T-helper 2 cell treated with Interferon-gamma antibody and Interleukin-4, amounts not matched to agents 5 μg/mL and 100 μg/mL, for 36 hours (primary cell): ENCODE measurements at regions not wholly inside any gene's neighbourhood (a gene's known extent, or its start where the extent isn't known, plus 50 kb on each side); places are given as distances from the start of the nearest gene placed in this dataset.

Experiments used
- DNase-seq: peaks from one replicate; pipeline ENCODE4 v3.0.0; 2021; ENCODE audit warnings: low spot score
- H3K27ac Mint-ChIP-seq: one replicate; pipeline ENCODE4 v1.8.0; 2021; ENCODE audit warnings: mild to moderate bottlenecking, mixed read lengths
- H3K27me3 Mint-ChIP-seq: one replicate; pipeline ENCODE4 v1.8.0; 2021; ENCODE audit warnings: low read depth, mixed read lengths
- H3K36me3 Mint-ChIP-seq: one replicate; pipeline ENCODE4 v1.8.0; 2021; ENCODE audit warnings: low read depth, mixed read lengths
- H3K4me1 Mint-ChIP-seq: one replicate; pipeline ENCODE4 v1.8.0; 2021; ENCODE audit warnings: low read depth, mixed read lengths
- H3K4me3 Mint-ChIP-seq: one replicate; pipeline ENCODE4 v1.8.0; 2022; ENCODE audit warnings: mild to moderate bottlenecking, moderate library complexity, mixed read lengths
- H3K9me3 Mint-ChIP-seq: one replicate; pipeline ENCODE4 v1.8.0; 2021; ENCODE audit warnings: mixed read lengths

DNA sequence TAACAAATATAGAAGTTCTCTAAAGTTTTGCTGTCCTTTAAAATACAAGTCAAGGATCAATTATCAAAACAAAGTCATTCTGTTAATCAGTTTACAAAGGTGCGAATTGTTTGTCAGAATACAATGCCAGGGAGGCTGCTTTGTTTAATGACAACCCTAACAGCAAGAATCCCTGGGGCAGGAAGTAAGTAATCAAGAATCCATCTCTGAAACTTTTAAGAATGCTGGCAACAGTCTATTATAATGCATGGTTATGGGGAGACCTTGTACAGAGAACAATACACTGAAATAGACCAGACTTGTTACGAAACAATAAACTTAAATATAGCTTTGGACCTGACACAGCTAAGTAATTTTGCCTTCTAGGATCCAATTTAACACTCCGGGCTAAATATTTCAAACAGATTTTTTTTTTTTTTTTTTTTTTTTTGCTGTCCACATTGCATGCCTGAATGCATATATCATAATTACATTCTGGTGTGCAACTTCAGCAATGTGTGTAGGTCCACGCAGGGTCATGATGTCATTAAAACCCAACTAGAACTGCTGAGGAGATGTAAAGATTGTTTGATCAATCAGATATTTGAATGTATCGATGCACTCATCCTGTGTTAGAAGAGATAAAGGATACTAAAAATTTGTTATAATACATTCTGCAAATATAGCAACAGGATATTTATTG, 421.3 kb downstream of the CETN3 start:
- H3K4me3 Mint-ChIP-seq: no peak overlapping the region
- no peaks in the 10 kb centered on the region for H3K36me3 Mint-ChIP-seq
- H3K27ac Mint-ChIP-seq: no peak overlapping the region
- no peaks in the 10 kb centered on the region for H3K9me3 Mint-ChIP-seq
- H3K4me1 Mint-ChIP-seq: no peaks in the 10 kb centered on the region
- H3K27me3 Mint-ChIP-seq: no peaks in the 10 kb centered on the region
- no peak for DNase-seq

DNA sequence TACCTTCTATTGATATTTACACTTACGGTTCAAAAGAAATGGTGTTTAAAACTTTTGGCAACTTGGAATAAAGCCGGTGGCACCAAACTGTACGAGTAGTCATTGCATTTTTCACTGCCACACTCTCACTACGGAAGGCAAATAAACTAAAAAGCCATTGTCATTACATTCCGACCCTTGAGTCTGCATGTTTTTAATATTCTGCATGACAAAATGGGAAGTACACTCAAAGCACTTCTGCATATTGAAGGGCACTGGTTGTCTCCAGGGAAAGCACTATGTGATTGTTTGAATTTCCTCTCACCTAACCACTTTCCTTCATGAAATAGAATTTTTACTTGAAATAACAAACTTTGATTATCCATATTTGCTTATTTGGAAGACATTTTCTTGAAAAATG, 426.3 kb downstream of the CETN3 start:
- Mint-ChIP-seq H3K4me1 (no peaks in the 10 kb centered on the region), H3K9me3 (no peaks in the 10 kb centered on the region), H3K4me3 (no peak overlapping the region), H3K36me3 (no peaks in the 10 kb centered on the region), H3K27me3 (no peaks in the 10 kb centered on the region), H3K27ac (no peak overlapping the region)
- no peak for DNase-seq

DNA sequence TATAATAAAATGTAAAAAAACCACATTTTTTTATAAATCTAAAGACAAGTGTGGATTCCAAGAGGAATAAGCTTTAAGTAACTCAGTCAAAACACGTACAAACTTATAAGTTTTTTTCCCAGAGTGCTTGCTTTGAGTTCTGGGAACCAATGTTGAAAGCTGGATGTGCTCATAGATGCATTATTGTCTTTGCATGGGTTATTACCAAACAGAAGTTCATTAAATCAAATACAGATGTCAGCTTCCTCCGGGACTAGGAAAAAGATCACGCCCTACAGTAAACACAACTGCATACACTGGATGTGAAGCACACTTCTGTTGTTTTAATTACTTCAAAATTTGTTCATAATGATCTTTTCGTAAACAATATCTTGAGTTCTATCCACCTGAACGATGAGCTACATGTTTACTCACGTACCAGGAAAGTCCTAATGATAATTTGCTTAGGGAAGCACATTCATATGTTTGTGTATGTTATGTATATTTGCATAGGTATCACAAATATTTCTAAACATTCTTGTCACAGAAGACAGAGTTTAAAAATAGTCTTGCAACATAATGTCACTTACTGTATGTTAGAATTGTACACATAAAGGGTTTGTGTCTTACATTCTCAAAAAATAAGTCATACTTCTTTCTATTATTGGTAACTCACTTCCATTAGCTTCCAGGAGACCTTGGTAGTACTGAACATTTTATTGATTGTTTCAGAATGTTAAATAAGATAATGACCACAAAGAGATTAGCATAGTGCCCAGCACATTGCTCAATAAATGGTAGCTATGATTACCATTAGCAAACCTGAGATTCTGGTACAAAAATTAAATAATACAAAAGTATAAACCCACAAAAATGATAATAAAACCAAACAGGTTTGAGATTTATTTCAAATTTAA, 427.4 kb downstream of the CETN3 start:
- Mint-ChIP-seq H3K27ac (no peak overlapping the region), H3K4me1 (no peaks in the 10 kb centered on the region), H3K27me3 (no peaks in the 10 kb centered on the region), H3K4me3 (no peak overlapping the region), H3K36me3 (no peaks in the 10 kb centered on the region), H3K9me3 (no peaks in the 10 kb centered on the region)
- DNase-seq: no peak

DNA sequence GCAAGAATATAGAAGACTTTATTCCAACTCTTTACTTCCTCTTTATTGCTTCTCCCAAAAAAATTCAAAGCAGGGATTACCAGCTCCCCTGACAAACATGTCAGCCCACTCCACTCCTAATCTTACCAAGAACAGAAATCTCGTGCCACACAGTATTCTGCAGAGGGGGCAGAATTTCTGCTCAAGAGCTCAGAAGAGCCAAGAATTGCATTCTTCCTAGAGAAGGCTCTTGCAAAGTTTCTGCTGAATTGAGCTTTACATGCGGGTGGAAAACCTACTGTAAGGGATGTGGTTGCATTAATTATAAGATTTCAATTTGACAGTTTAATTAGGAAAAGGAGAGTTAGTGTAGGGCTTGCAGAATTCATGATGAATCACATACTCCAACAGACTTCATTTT, 428.5 kb downstream of the CETN3 start:
- Mint-ChIP-seq H3K4me1 (no peaks in the 10 kb centered on the region), H3K36me3 (no peaks in the 10 kb centered on the region)

DNA sequence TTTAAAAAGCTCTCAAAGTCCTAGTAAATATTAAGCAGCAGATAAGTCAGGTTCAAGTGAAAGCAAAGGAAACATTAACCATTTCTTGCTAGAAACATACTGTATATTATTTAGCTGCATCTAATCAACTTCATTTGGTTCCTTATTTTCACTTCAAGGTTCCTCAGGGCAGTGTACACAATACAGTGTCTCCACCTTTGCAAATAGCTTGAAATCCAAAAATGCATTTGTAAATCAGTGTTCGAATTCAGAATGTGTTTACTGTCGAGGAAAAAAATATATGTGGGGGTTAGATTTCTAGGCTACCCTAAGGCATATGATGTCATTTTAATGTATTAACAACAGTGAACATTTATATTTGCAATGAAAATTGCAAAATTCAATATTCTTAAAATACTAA, 436.0 kb downstream of the CETN3 start:
- Mint-ChIP-seq H3K4me1 (no peaks in the 10 kb centered on the region), H3K4me3 (no peak overlapping the region), H3K36me3 (no peaks in the 10 kb centered on the region), H3K27me3 (no peaks in the 10 kb centered on the region), H3K9me3 (no peaks in the 10 kb centered on the region), H3K27ac (no peak overlapping the region)
- DNase-seq: no peak

More for the DNA sequence above, 428.5 kb downstream of the CETN3 start:
- no peaks in the 10 kb centered on the region for H3K27me3 Mint-ChIP-seq
- H3K4me3 Mint-ChIP-seq: no peak overlapping the region
- no peak for DNase-seq
- no peaks in the 10 kb centered on the region for H3K9me3 Mint-ChIP-seq
- no peak overlapping the region for H3K27ac Mint-ChIP-seq

DNA sequence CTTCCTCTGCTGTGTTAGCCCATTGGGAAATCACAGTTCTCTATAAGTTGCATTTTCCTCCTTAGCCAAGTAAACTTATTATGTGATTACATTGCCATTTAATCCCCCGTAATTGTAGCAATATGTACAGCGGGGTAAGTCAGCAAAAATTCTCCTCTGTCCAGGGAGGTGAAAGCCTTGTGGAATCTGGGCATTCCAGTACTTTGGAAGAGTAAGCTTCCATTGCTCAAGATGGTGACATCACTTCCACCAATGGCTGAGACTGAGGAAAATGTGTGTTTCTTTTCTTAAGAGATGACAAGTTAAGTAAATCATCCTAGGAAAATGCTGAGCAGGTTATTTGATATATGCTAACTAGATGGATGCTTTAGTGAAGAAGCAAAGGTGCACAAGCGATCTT, 436.7 kb downstream of the CETN3 start:
- Mint-ChIP-seq H3K27me3 (no peaks in the 10 kb centered on the region), H3K4me3 (no peak overlapping the region), H3K4me1 (no peaks in the 10 kb centered on the region), H3K9me3 (no peaks in the 10 kb centered on the region), H3K36me3 (no peaks in the 10 kb centered on the region), H3K27ac (no peak overlapping the region)
- no peak for DNase-seq

DNA sequence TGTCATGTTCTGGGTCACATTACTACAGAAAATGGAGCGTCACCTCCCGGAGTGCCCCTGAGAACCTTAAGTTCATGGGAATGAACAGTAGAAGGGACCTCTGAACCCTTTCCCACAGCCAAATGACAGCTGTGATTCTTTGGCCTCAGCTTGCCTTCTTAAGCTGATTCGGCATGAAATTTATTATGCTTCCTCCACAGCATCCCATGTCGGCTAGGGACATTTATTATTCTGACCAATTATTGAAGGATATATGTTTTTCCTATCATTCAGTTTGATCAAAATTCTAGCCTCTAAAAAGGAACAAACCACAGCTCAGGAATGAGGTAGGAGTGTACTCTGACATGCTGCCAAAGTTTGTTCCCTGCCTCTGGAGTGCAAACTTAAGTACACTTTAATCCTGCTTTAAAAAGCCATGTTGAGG, 440.6 kb downstream of the CETN3 start:
- H3K27me3 Mint-ChIP-seq: no peaks in the 10 kb centered on the region
- H3K27ac Mint-ChIP-seq: no peak overlapping the region
- H3K9me3 Mint-ChIP-seq: no peaks in the 10 kb centered on the region
- no peak for DNase-seq
- H3K4me1 Mint-ChIP-seq: no peaks in the 10 kb centered on the region
- H3K36me3 Mint-ChIP-seq: no peaks in the 10 kb centered on the region
- H3K4me3 Mint-ChIP-seq: no peak overlapping the region

DNA sequence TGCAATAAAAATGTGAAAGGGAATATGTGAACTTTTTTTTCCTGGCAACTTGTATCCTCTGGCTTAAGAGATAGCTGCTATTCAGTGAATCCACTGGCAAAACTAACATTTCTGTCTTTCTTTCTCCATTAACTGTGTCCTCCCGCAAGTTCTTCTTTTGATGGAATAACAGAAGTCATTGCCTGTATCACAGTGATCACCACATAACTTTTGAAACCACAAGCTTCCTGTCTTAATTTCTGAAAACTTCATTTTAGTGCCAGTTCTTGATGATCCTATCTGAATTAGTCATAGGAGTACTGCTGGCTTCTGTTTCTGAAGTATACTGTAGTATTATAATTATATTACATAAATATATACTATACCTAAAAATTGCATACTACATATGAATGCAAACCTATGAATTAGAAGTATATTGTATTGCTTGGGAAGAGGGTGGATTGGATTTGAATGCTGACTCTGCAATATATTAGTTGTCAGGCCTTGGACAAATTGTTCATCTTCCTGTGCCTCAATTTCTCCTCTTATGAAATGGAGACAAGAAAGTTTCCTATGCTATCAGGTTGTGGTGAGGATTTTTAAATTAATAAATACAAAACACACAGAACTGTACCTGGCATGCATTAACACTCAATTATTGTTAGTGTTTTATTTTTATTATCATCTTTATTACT, 441.6 kb downstream of the CETN3 start:
- H3K27me3 Mint-ChIP-seq: no peaks in the 10 kb centered on the region
- H3K36me3 Mint-ChIP-seq: no peaks in the 10 kb centered on the region
- no peak overlapping the region for H3K27ac Mint-ChIP-seq
- no peak overlapping the region for H3K4me3 Mint-ChIP-seq
- DNase-seq: no peak
- H3K4me1 Mint-ChIP-seq: no peaks in the 10 kb centered on the region
- no peaks in the 10 kb centered on the region for H3K9me3 Mint-ChIP-seq

DNA sequence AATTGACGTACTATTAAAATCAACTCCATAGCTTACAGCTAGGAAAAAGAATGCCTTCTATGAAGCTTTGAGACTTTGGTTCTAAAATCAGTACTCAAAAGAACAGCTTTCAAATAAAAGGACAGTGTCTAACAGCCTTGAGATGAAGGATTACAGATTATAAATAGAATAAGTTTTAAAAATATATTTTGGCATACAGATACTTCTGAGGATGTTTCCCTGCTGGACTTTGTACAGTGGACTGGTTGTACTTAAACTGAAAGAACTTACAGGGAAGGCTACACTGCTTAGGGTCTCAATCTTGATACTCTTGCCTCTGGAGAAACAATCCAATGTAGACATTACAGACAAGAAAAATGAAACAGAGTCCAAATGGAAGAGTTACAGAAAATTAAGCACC, 452.7 kb downstream of the CETN3 start:
- H3K4me1 Mint-ChIP-seq: no peaks in the 10 kb centered on the region
- no peaks in the 10 kb centered on the region for H3K36me3 Mint-ChIP-seq
- H3K27me3 Mint-ChIP-seq: no peaks in the 10 kb centered on the region
- no peak for DNase-seq
- H3K9me3 Mint-ChIP-seq: no peaks in the 10 kb centered on the region
- H3K27ac Mint-ChIP-seq: no peak overlapping the region
- H3K4me3 Mint-ChIP-seq: no peak overlapping the region

DNA sequence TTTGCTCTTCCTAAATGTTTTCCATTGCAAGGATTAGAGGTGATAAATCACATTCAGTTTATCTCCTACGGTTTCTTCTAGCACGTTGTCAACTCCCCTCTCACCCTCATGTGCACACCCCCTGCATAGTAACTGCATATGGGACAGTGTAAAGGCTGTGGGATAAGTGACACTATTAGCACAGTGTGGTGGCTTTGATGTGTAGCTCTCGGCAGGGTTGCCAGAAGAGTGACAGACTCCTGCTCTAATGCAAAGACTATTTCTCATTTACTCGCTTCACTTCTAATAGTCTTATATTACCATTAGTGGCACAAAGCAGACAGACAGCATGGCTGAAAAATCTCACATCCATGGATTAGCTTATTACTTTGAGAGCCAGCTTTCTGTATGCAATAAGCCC, 454.6 kb downstream of the CETN3 start:
- Mint-ChIP-seq H3K4me1 (no peaks in the 10 kb centered on the region), H3K9me3 (no peaks in the 10 kb centered on the region), H3K36me3 (no peaks in the 10 kb centered on the region), H3K27ac (no peak overlapping the region), H3K27me3 (no peaks in the 10 kb centered on the region), H3K4me3 (no peak overlapping the region)
- no peak for DNase-seq

DNA sequence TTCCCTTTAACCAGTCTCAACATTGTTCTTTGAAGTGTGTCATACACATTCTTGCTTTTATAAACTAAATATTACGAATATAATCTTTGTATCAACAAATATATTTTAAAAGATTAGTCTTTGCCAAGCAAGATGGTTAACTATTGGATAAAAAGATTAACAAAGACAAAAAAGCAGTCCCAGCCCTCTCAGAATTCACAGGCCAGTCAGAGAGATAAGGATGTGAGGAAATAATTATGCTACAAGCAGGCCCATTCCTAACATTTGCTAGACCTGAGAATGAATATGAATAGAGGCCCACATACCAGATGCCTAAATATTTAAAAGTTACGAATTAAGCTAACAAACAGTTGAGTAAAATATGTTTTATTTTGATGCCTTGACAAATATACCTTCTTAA, 457.7 kb downstream of the CETN3 start:
- Mint-ChIP-seq H3K9me3 (no peaks in the 10 kb centered on the region), H3K4me3 (no peak overlapping the region), H3K27ac (no peak overlapping the region), H3K36me3 (no peaks in the 10 kb centered on the region), H3K27me3 (no peaks in the 10 kb centered on the region), H3K4me1 (no peaks in the 10 kb centered on the region)
- no peak for DNase-seq

DNA sequence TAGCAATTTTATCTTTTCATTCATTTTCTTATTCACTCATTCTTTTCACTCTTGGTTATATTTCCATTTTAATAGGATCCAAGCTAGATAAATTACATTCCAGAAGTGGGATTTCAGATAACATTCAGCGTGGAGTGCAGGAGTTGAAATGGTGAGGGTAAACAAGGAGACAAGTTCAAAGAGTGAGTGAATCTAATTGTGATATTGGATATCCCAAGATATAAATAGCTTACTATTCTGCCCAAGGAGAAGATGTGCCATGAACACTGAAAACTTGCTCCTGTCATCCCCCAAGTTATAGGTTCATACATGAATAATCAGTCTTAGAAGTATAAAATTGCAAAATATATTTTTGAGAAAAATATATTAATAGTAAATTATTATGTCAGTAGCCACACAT, 459.3 kb downstream of the CETN3 start:
- no peak for DNase-seq
- H3K9me3 Mint-ChIP-seq: no peaks in the 10 kb centered on the region
- H3K36me3 Mint-ChIP-seq: no peaks in the 10 kb centered on the region
- no peaks in the 10 kb centered on the region for H3K4me1 Mint-ChIP-seq
- no peak overlapping the region for H3K4me3 Mint-ChIP-seq
- H3K27me3 Mint-ChIP-seq: no peaks in the 10 kb centered on the region
- no peak overlapping the region for H3K27ac Mint-ChIP-seq

DNA sequence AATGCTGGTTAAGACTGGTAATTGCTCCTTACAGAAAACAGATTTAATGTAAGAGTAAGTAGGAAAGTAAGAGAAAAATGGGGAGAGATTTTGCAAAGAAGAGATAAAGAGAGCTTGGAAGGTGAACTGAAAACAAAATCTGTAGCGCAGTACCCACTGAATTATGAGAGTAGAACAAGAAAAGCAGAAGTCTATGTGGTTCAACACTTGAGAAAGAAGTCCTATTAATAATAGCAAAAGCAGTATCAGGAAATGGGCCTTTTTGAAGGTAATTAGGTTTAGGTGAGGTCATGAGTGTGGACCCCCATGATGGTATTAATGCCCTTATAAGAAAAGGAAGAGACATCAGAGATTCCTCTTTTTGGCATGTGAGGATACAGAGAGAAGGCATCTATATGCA, 460.6 kb downstream of the CETN3 start:
- no peaks in the 10 kb centered on the region for H3K27me3 Mint-ChIP-seq
- DNase-seq: no peak
- H3K36me3 Mint-ChIP-seq: no peaks in the 10 kb centered on the region
- no peak overlapping the region for H3K4me3 Mint-ChIP-seq
- no peaks in the 10 kb centered on the region for H3K4me1 Mint-ChIP-seq
- H3K9me3 Mint-ChIP-seq: no peaks in the 10 kb centered on the region
- no peak overlapping the region for H3K27ac Mint-ChIP-seq

DNA sequence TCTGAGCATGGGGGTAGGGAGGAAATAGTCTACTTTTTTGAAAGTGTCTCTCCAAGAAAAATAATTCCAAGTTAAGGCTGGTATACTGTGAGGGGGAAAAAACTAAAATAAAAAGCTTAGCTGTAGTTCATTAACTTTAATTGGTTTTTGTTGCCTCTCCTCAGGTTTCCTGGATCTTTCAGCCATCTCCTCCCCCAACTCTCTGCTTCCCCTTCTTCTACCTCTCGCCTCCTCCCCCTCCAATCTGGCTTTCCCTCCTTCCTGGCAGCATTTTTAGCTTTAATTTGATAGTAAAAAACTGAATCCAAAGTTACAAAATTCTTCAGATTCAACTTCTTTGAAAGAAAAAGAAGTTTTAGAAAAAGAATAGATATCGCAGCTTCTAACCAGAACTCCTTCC, 462.6 kb downstream of the CETN3 start:
- Mint-ChIP-seq H3K4me1 (no peaks in the 10 kb centered on the region), H3K4me3 (no peak overlapping the region), H3K9me3 (no peaks in the 10 kb centered on the region), H3K27me3 (no peaks in the 10 kb centered on the region), H3K36me3 (no peaks in the 10 kb centered on the region), H3K27ac (no peak overlapping the region)
- no peak for DNase-seq
